GM08714 (cell line): ENCODE measurements at regions not wholly inside any gene's neighbourhood (a gene's known extent, or its start where the extent isn't known, plus 50 kb on each side); places are given as distances from the start of the nearest gene placed in this dataset.

Experiments used
- H3K4me3 ChIP-seq: fragments of 200-500 bp; sonication (Bioruptor generic); 2 replicates; pipeline ENCODE4 v1.5.1; 2014; ENCODE audit warnings: mild to moderate bottlenecking, low read length, inconsistent platforms
- ZNF274 ChIP-seq: IDR thresholded peaks from 2 replicates; pipeline ENCODE4 v1.6.1; 2012; ENCODE audit warnings: mild to moderate bottlenecking, low read depth, low read length

- no peak for TF ChIP-seq ZNF274
Observed at GRCh38 chr2:136250131-136250530, 132.2 kb upstream of the CXCR4 start.

GRCh38 chr2:136248907-136249306 lies 131.0 kb upstream of the CXCR4 start:
- H3K4me3 ChIP-seq = no peak overlapping the region
- TF ChIP-seq ZNF274 = no peak

More at GRCh38 chr2:136250131-136250530, 132.2 kb upstream of the CXCR4 start:
- H3K4me3 ChIP-seq = no peak overlapping the region

GRCh38 chr2:136248242-136248641 lies 130.3 kb upstream of the CXCR4 start:
- H3K4me3 ChIP-seq = no peak overlapping the region
- TF ChIP-seq ZNF274 = no peak

- TF ChIP-seq ZNF274 = no peak
- H3K4me3 ChIP-seq = no peak overlapping the region
Observed at GRCh38 chr2:136247204-136247950, 129.4 kb upstream of the CXCR4 start.

- TF ChIP-seq ZNF274 = no peak
- H3K4me3 ChIP-seq = no peak overlapping the region
Observed at GRCh38 chr2:136246086-136246669, 128.2 kb upstream of the CXCR4 start.

- no peak overlapping the region for H3K4me3 ChIP-seq
- TF ChIP-seq ZNF274 = no peak
Observed at GRCh38 chr2:136245211-136245610, 127.3 kb upstream of the CXCR4 start.

GRCh38 chr2:136244536-136244885 lies 126.6 kb upstream of the CXCR4 start:
- no peak for TF ChIP-seq ZNF274
- H3K4me3 ChIP-seq = no peak overlapping the region

GRCh38 chr2:136243638-136244535 lies 125.9 kb upstream of the CXCR4 start:
- H3K4me3 ChIP-seq = no peak overlapping the region
- TF ChIP-seq ZNF274 = no peak

GRCh38 chr2:136242687-136243277 lies 124.8 kb upstream of the CXCR4 start:
- no peak overlapping the region for H3K4me3 ChIP-seq
- TF ChIP-seq ZNF274 = no peak

- H3K4me3 ChIP-seq = no peak overlapping the region
- TF ChIP-seq ZNF274 = no peak
Observed at GRCh38 chr2:136242100-136242499, 124.2 kb upstream of the CXCR4 start.

- TF ChIP-seq ZNF274 = no peak
- no peak overlapping the region; the same call in 1 of the 2 replicates for H3K4me3 ChIP-seq
Observed at GRCh38 chr2:136239079-136239685, 121.2 kb upstream of the CXCR4 start.

GRCh38 chr2:136238286-136239078 lies 120.5 kb upstream of the CXCR4 start:
- TF ChIP-seq ZNF274 = no peak
- no peak overlapping the region; the same call in 1 of the 2 replicates for H3K4me3 ChIP-seq

GRCh38 chr2:136236019-136236418 lies 118.1 kb upstream of the CXCR4 start:
- no peak for TF ChIP-seq ZNF274
- no peak overlapping the region for H3K4me3 ChIP-seq

- H3K4me3 ChIP-seq = no peak overlapping the region
- no peak for TF ChIP-seq ZNF274
Observed at GRCh38 chr2:136235546-136235945, 117.6 kb upstream of the CXCR4 start.
